ENCODE measurements at regions not wholly inside any gene's neighbourhood (a gene's known extent, or its start where the extent isn't known, plus 50 kb on each side); places are given as distances from the start of the nearest gene placed in this dataset.

- Histone ChIP-seq H3K4me3 (ENCODE audit: low read length) (no peak overlapping the region), H3K4me1 (ENCODE audit: insufficient read depth, low read length) (no peaks in the 10 kb centered on the region), H3K27ac (ENCODE audit: low read depth in 1 of 2, low read length in 2 of 2) (no peak overlapping the region), H3K36me3 (ENCODE audit: insufficient read depth, low read length) (no peaks in the 10 kb centered on the region), H3K9me3 (ENCODE audit: control insufficient read depth in 1 of 2, insufficient read depth in 1 of 2, low read length in 2 of 2) (no peaks in the 10 kb centered on the region), H3K27me3 (ENCODE audit: control insufficient read depth in 1 of 2, insufficient read depth in 2 of 2, low read length in 2 of 2) (no peaks in the 10 kb centered on the region)
- Mint-ChIP-seq H3K27me3 (no peaks in the 10 kb centered on the region), H3K4me1 (ENCODE audit: low read depth) (no peaks in the 10 kb centered on the region), H3K4me3 (no peak overlapping the region), H3K9me3 (peaks cover 2% of the 10 kb centered on the region), H3K27ac (no peak overlapping the region), H3K36me3 (ENCODE audit: low read depth) (no peaks in the 10 kb centered on the region)
- POLR2A ChIA-PET, result no interaction called here
- intact Hi-C loops (cut with DNase I, micrococcal nuclease), result no loop called here
- DNase-seq (no peak), ATAC-seq (ENCODE audit: poor library complexity) (no peak)
- no peak for TF ChIP-seq CTCF (IDR thresholded peaks at IDR 0.05)
- CTCF ChIA-PET, result no interaction called here
These were observed 284.6 kb upstream of the SEL1L start for GRCh38 chr14:81818271-81818670.

- Mint-ChIP-seq H3K27ac (no peak overlapping the region), H3K4me3 (no peak overlapping the region), H3K36me3 (ENCODE audit: low read depth) (no peaks in the 10 kb centered on the region), H3K27me3 (no peaks in the 10 kb centered on the region), H3K4me1 (ENCODE audit: low read depth) (no peaks in the 10 kb centered on the region), H3K9me3 (peaks cover 2% of the 10 kb centered on the region)
- ATAC-seq (ENCODE audit: poor library complexity), result no peak
- ChIA-PET POLR2A (no interaction called here), CTCF (no interaction called here)
- Histone ChIP-seq H3K4me3 (ENCODE audit: low read length) (no peak overlapping the region), H3K27ac (ENCODE audit: low read depth in 1 of 2, low read length in 2 of 2) (no peak overlapping the region), H3K36me3 (ENCODE audit: insufficient read depth, low read length) (no peaks in the 10 kb centered on the region), H3K27me3 (ENCODE audit: control insufficient read depth in 1 of 2, insufficient read depth in 2 of 2, low read length in 2 of 2) (no peaks in the 10 kb centered on the region), H3K4me1 (ENCODE audit: insufficient read depth, low read length) (no peaks in the 10 kb centered on the region), H3K9me3 (ENCODE audit: control insufficient read depth in 1 of 2, insufficient read depth in 1 of 2, low read length in 2 of 2) (no peaks in the 10 kb centered on the region)
- TF ChIP-seq CTCF (IDR thresholded peaks at IDR 0.05), result no peak
- no peak for DNase-seq
- intact Hi-C loops (cut with DNase I, micrococcal nuclease), result no loop called here
These were observed 285.7 kb upstream of the SEL1L start for GRCh38 chr14:81819344-81819743.

DNA sequence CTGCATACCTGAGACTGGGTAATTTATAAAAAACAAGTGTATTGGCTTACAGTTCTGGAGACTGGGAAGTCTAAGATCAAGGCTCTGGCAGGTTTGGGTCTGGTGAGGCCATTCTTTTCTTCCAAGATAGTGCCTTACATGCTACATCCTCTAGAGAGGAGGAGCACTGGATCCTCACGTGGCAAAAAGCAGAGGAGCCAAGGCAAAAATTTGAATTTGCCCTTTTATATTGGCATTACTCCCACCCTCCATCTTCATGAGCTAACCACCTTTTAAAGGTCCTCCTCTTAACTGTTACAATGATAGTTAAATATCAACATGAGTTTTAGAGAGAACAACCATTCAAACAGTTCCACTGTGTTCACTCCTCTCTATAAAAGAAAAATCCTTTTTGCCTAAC is 286.3 kb upstream of the SEL1L start:
- POLR2A ChIA-PET, result no interaction called here
- Histone ChIP-seq H3K9me3 (ENCODE audit: control insufficient read depth in 1 of 2, insufficient read depth in 1 of 2, low read length in 2 of 2) (no peaks in the 10 kb centered on the region), H3K4me3 (ENCODE audit: low read length) (no peak overlapping the region), H3K27ac (ENCODE audit: low read depth in 1 of 2, low read length in 2 of 2) (no peak overlapping the region), H3K27me3 (ENCODE audit: control insufficient read depth in 1 of 2, insufficient read depth in 2 of 2, low read length in 2 of 2) (no peaks in the 10 kb centered on the region), H3K36me3 (ENCODE audit: insufficient read depth, low read length) (no peaks in the 10 kb centered on the region), H3K4me1 (ENCODE audit: insufficient read depth, low read length) (no peaks in the 10 kb centered on the region)
- ATAC-seq (ENCODE audit: poor library complexity) (no peak), DNase-seq (no peak)
- H3K4me1 Mint-ChIP-seq (ENCODE audit: low read depth), result no peaks in the 10 kb centered on the region
- H3K36me3 Mint-ChIP-seq (ENCODE audit: low read depth), result no peaks in the 10 kb centered on the region
- intact Hi-C loops (cut with DNase I, micrococcal nuclease), result no loop called here
- H3K4me3 Mint-ChIP-seq, result no peak overlapping the region
- no peak overlapping the region for H3K27ac Mint-ChIP-seq
- CTCF ChIA-PET, result no interaction called here
- peaks cover 2% of the 10 kb centered on the region for H3K9me3 Mint-ChIP-seq
- TF ChIP-seq CTCF (IDR thresholded peaks at IDR 0.05), result no peak
- H3K27me3 Mint-ChIP-seq, result no peaks in the 10 kb centered on the region

Data from CD4-positive, alpha-beta T cell (primary cell).